ENCODE measurements at regions not wholly inside any gene's neighbourhood (a gene's known extent, or its start where the extent isn't known, plus 50 kb on each side); places are given as distances from the start of the nearest gene placed in this dataset.
A peak's percentile ranks its signal among the peaks of the same experiment; 100 is the strongest.

GRCh38 chr20:61118429-61119224, 133.4 kb upstream of the CDH4 start:
- DNase-seq: no peak

- no peak for DNase-seq
These were observed 132.8 kb upstream of the CDH4 start for GRCh38 chr20:61119273-61119672.

- no peak for DNase-seq
These were observed 132.2 kb upstream of the CDH4 start for GRCh38 chr20:61119794-61120410.

- peak; percentile 9 to 41 for DNase-seq
These were observed 131.2 kb upstream of the CDH4 start for GRCh38 chr20:61120595-61121515.

GRCh38 chr20:61121661-61122060, 130.4 kb upstream of the CDH4 start:
- no peak for DNase-seq

- DNase-seq: no peak
These were observed 128.8 kb upstream of the CDH4 start for GRCh38 chr20:61123286-61123685.

GRCh38 chr20:61123751-61124368, 128.2 kb upstream of the CDH4 start:
- DNase-seq: no peak

- no peak for DNase-seq
These were observed 127.0 kb upstream of the CDH4 start for GRCh38 chr20:61125076-61125475.

- DNase-seq: no peak
These were observed 126.4 kb upstream of the CDH4 start for GRCh38 chr20:61125546-61126180.

GRCh38 chr20:61126369-61127195, 125.5 kb upstream of the CDH4 start:
- no peak for DNase-seq

- DNase-seq: no peak
These were observed 124.6 kb upstream of the CDH4 start for GRCh38 chr20:61127311-61128039.

- DNase-seq: no peak
These were observed 123.3 kb upstream of the CDH4 start for GRCh38 chr20:61128701-61129269.

GRCh38 chr20:61129311-61129710, 122.8 kb upstream of the CDH4 start:
- no peak for DNase-seq

- DNase-seq: no peak
These were observed 121.9 kb upstream of the CDH4 start for GRCh38 chr20:61130156-61130555.

GRCh38 chr20:61131944-61132343, 120.1 kb upstream of the CDH4 start:
- no peak for DNase-seq

GRCh38 chr20:61133611-61134010, 118.5 kb upstream of the CDH4 start:
- DNase-seq: no peak

- DNase-seq: no peak
These were observed 117.6 kb upstream of the CDH4 start for GRCh38 chr20:61134296-61135030.

- no peak for DNase-seq
These were observed 116.8 kb upstream of the CDH4 start for GRCh38 chr20:61135266-61135665.

GRCh38 chr20:61135968-61136367, 116.1 kb upstream of the CDH4 start:
- DNase-seq: no peak

- no peak for DNase-seq
These were observed 113.5 kb upstream of the CDH4 start for GRCh38 chr20:61138566-61138965.

Measured in NCI-H446 (cell line).